Liver (tissue), 8 donors: ENCODE measurements at regions not wholly inside any gene's neighbourhood (a gene's known extent, or its start where the extent isn't known, plus 50 kb on each side); places are given as distances from the start of the nearest gene placed in this dataset.
A peak's percentile ranks its signal among the peaks of the same experiment; 100 is the strongest.

ENCODE experiments used
- DNase-seq: peaks from one replicate; pipeline ENCODE4 v3.0.0-alpha.2; 2017; ENCODE audit warnings: low spot score
- H3K27ac ChIP-seq, 2 donors: one replicate each; pipeline ENCODE4 v1.7.0; 2013; ENCODE audit warnings: inconsistent platforms in 2 of 2, low read length in 2 of 2, control low read depth in 1 of 2, low read depth in 1 of 2, mild to moderate bottlenecking in 1 of 2
- H3K27me3 ChIP-seq, 4 donors: one replicate each; pipeline versions ENCODE4 v1.6.1 to v1.7.0; 2013; ENCODE audit warnings: low read length in 3 of 4, inconsistent platforms in 1 of 4, mild to moderate bottlenecking in 1 of 4, moderate library complexity in 1 of 4; ENCODE audit not compliant: control insufficient read depth in 4 of 4, insufficient read depth in 4 of 4
- H3K36me3 ChIP-seq, 4 donors: one replicate each; pipeline versions ENCODE4 v1.6.1 to v1.7.0; 2013; ENCODE audit warnings: low read length in 3 of 4, mild to moderate bottlenecking in 3 of 4, low read depth in 1 of 4, moderate library complexity in 1 of 4; ENCODE audit not compliant: control insufficient read depth in 4 of 4, insufficient read depth in 3 of 4
- H3K4me1 ChIP-seq, 4 donors: one replicate each; pipeline versions ENCODE4 v1.6.1 to v1.7.0; 2013; ENCODE audit warnings: low read length in 3 of 4, mild to moderate bottlenecking in 3 of 4, moderate library complexity in 1 of 4; ENCODE audit not compliant: control insufficient read depth in 4 of 4, insufficient read depth in 4 of 4
- H3K4me3 ChIP-seq, 3 donors: one replicate each; pipeline versions ENCODE4 v1.6.1 to v1.7.0; 2013; ENCODE audit warnings: low read length in 3 of 3, control low read depth in 1 of 3, low read depth in 1 of 3, mild to moderate bottlenecking in 1 of 3
- H3K9ac ChIP-seq, 2 donors: one replicate each; pipeline ENCODE4 v1.7.0; 2013; ENCODE audit warnings: low read length in 2 of 2, mild to moderate bottlenecking in 2 of 2, moderate library complexity in 2 of 2, control low read depth in 1 of 2, low read depth in 1 of 2
- H3K9me3 ChIP-seq, 4 donors: one replicate each; pipeline versions ENCODE4 v1.6.1 to v1.7.0; 2013; ENCODE audit warnings: low read length in 3 of 4; ENCODE audit not compliant: control insufficient read depth in 4 of 4
- ATF3 ChIP-seq: IDR thresholded peaks from 2 replicates; pipeline ENCODE4 v1.6.1; 2016; ENCODE audit warnings: antibody characterized with exemption
- CTCF ChIP-seq: fragments of 150-350 bp; IDR thresholded peaks from 2 replicates; pipeline ENCODE4 v1.5.1; 2017; ENCODE audit warnings: improper control_type of control experiment, low read depth, low read length; ENCODE audit not compliant: missing input control
- EGR1 ChIP-seq, 2 donors: IDR thresholded peaks; 2 replicates each; pipeline ENCODE4 v1.6.1; 2016 to 2018; ENCODE audit warnings: antibody characterized with exemption in 2 of 2, low read depth in 2 of 2
- FOXA1 ChIP-seq: IDR thresholded peaks from 2 replicates; pipeline ENCODE4 v1.6.1; 2016; ENCODE audit warnings: antibody characterized with exemption
- FOXA2 ChIP-seq: IDR thresholded peaks from 2 replicates; pipeline ENCODE4 v1.6.1; 2016; ENCODE audit warnings: antibody characterized with exemption
- GABPA ChIP-seq, 2 donors: IDR thresholded peaks in 1 of 2; conservative IDR thresholded peaks in 1 of 2; 2 replicates each; pipeline ENCODE4 v1.6.1; 2016; ENCODE audit warnings: antibody characterized with exemption in 2 of 2, mild to moderate bottlenecking in 1 of 2, moderate library complexity in 1 of 2
- HNF4A ChIP-seq, 2 donors: conservative IDR thresholded peaks; 2 replicates each; pipeline ENCODE4 v1.6.1; 2016; ENCODE audit warnings: antibody characterized with exemption in 2 of 2, mild to moderate bottlenecking in 2 of 2
- HNF4G ChIP-seq: IDR thresholded peaks from 2 replicates; pipeline ENCODE4 v1.6.1; 2016; ENCODE audit warnings: antibody characterized with exemption
- JUND ChIP-seq, 2 donors: IDR thresholded peaks; 2 replicates each; pipeline ENCODE4 v1.6.1; 2016; ENCODE audit warnings: antibody characterized with exemption in 2 of 2
- MAX ChIP-seq: IDR thresholded peaks from 2 replicates; pipeline ENCODE4 v1.6.1; 2016; ENCODE audit warnings: antibody characterized with exemption
- NR2F2 ChIP-seq: IDR thresholded peaks from 2 replicates; pipeline ENCODE4 v1.6.1; 2016; ENCODE audit warnings: antibody characterized with exemption
- RAD21 ChIP-seq, 2 donors: IDR thresholded peaks; 2 replicates each; pipeline ENCODE4 v1.6.1; 2016; ENCODE audit warnings: antibody characterized with exemption in 2 of 2, mild to moderate bottlenecking in 2 of 2
- RXRA ChIP-seq, 2 donors: IDR thresholded peaks; 2 replicates each; pipeline ENCODE4 v1.6.1; 2017 to 2018; ENCODE audit warnings: antibody characterized with exemption in 2 of 2, mild to moderate bottlenecking in 1 of 2
- SP1 ChIP-seq: IDR thresholded peaks from 2 replicates; pipeline ENCODE4 v1.6.1; 2018; ENCODE audit warnings: antibody characterized with exemption, mild to moderate bottlenecking
- TAF1 ChIP-seq: conservative IDR thresholded peaks from 2 replicates; pipeline ENCODE4 v1.6.1; 2016; ENCODE audit warnings: antibody characterized with exemption, mild to moderate bottlenecking
- YY1 ChIP-seq: IDR thresholded peaks from 2 replicates; pipeline ENCODE4 v1.6.1; 2016; ENCODE audit warnings: antibody characterized with exemption, mild to moderate bottlenecking
- ZBTB33 ChIP-seq: IDR thresholded peaks from 2 replicates; pipeline ENCODE4 v1.6.1; 2016; ENCODE audit warnings: antibody characterized with exemption
- WGBS: extraction: QIAGEN DNeasy Blood & Tissue Kit; methylation state at CpG from one replicate; pipeline ENCODE4 v1.1.7; 2013; 5-methylcytosine and 5-hydroxymethylcytosine counted together
- donor health status: healthy.
- donor health status: healthy.
- donor health status: healthy.
- donor health status: healthy.
- donor health status: healthy.

- Histone ChIP-seq H3K4me1 (no peaks in the 10 kb centered on the region), H3K9me3 (no peaks in the 10 kb centered on the region), H3K27me3 (peaks cover 0 to 16% (median 3%) of the 10 kb centered on the region in 4 donors), H3K4me3 (no peak overlapping the region), H3K36me3 (no peaks in the 10 kb centered on the region), H3K9ac (no peak overlapping the region), H3K27ac (no peak overlapping the region)
- TF ChIP-seq GABPA (IDR thresholded peaks at IDR 0.05 in 1 of 2, conservative IDR thresholded peaks at IDR 0.05 in 1 of 2) = no peak
- peak in 1 of 2 donors; percentile 43 for TF ChIP-seq RAD21 (IDR thresholded peaks at IDR 0.05)
- peak; percentile 37 for TF ChIP-seq CTCF
- no peak for TF ChIP-seq HNF4G
- 20% methylated on average over 41 of the region's 41 CpGs for WGBS
- peak; percentile 49 for DNase-seq
Measured at GRCh38 chr4:8688041-8688907, 95.7 kb downstream of the CPZ start.

- no peaks in the 10 kb centered on the region for H3K9me3 ChIP-seq
- WGBS = 85% methylated on average over 1 of the region's 1 CpG
- no peaks in the 10 kb centered on the region for H3K4me1 ChIP-seq
- H3K4me3 ChIP-seq = no peak overlapping the region
- TF ChIP-seq RAD21 (IDR thresholded peaks at IDR 0.05) (no peak), TAF1 (no peak), MAX (no peak), FOXA1 (no peak), RXRA (IDR thresholded peaks at IDR 0.05) (no peak)
- peaks cover 0 to 16% (median 1%) of the 10 kb centered on the region in 4 donors for H3K27me3 ChIP-seq
- no peak overlapping the region for H3K27ac ChIP-seq
- DNase-seq = no peak
- H3K9ac ChIP-seq = no peak overlapping the region
- no peaks in the 10 kb centered on the region for H3K36me3 ChIP-seq
Measured at GRCh38 chr4:8687083-8687482, 94.5 kb downstream of the CPZ start.

- Histone ChIP-seq H3K27ac (no peak overlapping the region), H3K4me1 (no peaks in the 10 kb centered on the region), H3K9ac (no peak overlapping the region), H3K36me3 (no peaks in the 10 kb centered on the region), H3K4me3 (no peak overlapping the region), H3K27me3 (peaks cover 0 to 18% (median 1%) of the 10 kb centered on the region in 4 donors), H3K9me3 (no peaks in the 10 kb centered on the region)
- DNase-seq = no peak
- 76% methylated on average over 6 of the region's 6 CpGs for WGBS
- TF ChIP-seq YY1 = no peak
- TF ChIP-seq ZBTB33 = no peak
- TF ChIP-seq RXRA (IDR thresholded peaks at IDR 0.05) = no peak
- no peak for TF ChIP-seq MAX
- no peak for TF ChIP-seq SP1
- TF ChIP-seq HNF4A (conservative IDR thresholded peaks at IDR 0.05) = no peak
- TF ChIP-seq FOXA2 = no peak
- no peak for TF ChIP-seq NR2F2
- TF ChIP-seq ATF3 = no peak
- no peak for TF ChIP-seq GABPA (IDR thresholded peaks at IDR 0.05 in 1 of 2, conservative IDR thresholded peaks at IDR 0.05 in 1 of 2)
- no peak for TF ChIP-seq TAF1
- TF ChIP-seq CTCF = no peak
- no peak for TF ChIP-seq RAD21 (IDR thresholded peaks at IDR 0.05)
- no peak for TF ChIP-seq JUND (IDR thresholded peaks at IDR 0.05)
- TF ChIP-seq EGR1 (IDR thresholded peaks at IDR 0.05; ENCODE audit: low read depth in 2 of 2) = no peak
- TF ChIP-seq HNF4G = no peak
- no peak for TF ChIP-seq FOXA1
Measured at GRCh38 chr4:8685831-8686230, 93.3 kb downstream of the CPZ start.
